Body of pancreas (tissue), 4 donors: ENCODE measurements at regions not wholly inside any gene's neighbourhood (a gene's known extent, or its start where the extent isn't known, plus 50 kb on each side); places are given as distances from the start of the nearest gene placed in this dataset.
"Not testable (repeated sequence)": the region's sequence is repeated elsewhere in the genome, so short reads cannot be mapped to it uniquely, and the experiment has no call there.

Source experiments
- ATAC-seq: fragments of 150-250 bp; one replicate; pipeline ENCODE4 v1.9.1; 2016
- DNase-seq, 4 donors: peaks; one replicate each; pipeline ENCODE4 v3.0.0-alpha.2; 2019
- H3K27ac ChIP-seq, 4 donors: fragments of 200-600 bp; sonication (generic); 1 replicate in 3 of 4; 2 replicates in 1 of 4; pipeline versions ENCODE4 v1.5.1 to v1.6.1; 2016 to 2019; ENCODE audit warnings: mild to moderate bottlenecking in 1 of 4, mixed read lengths in 1 of 4, moderate library complexity in 1 of 4
- H3K27me3 ChIP-seq, 2 donors: fragments of 200-600 bp; sonication (generic); one replicate each; pipeline ENCODE4 v1.6.0; 2016; ENCODE audit warnings: mild to moderate bottlenecking in 1 of 2
- H3K36me3 ChIP-seq, 2 donors: fragments of 200-600 bp; sonication (generic); replicated peaks in 1 of 2; 2 replicates each; pipeline ENCODE4 v1.5.1; 2016; ENCODE audit warnings: low read depth in 2 of 2; ENCODE audit not compliant: insufficient read depth in 1 of 2
- H3K4me1 ChIP-seq: fragments of 200-600 bp; sonication (generic); one replicate; pipeline ENCODE4 v1.6.0; 2016
- H3K4me3 ChIP-seq, 2 donors: fragments of 200-600 bp; sonication (generic); 1 replicate in 1 of 2; 2 replicates in 1 of 2; pipeline ENCODE4 v1.5.1; 2016 to 2019
- H3K9me3 ChIP-seq, 3 donors: fragments of 200-600 bp; sonication (generic); 1 replicate in 2 of 3; 2 replicates in 1 of 3; pipeline ENCODE4 v1.5.1; 2016
- CTCF ChIP-seq, 7 experiments: fragments of 450-650 bp in 4 of 7; fragments of 200-600 bp in 3 of 7; sonication (generic) in 3 of 7; IDR thresholded peaks; one replicate each; pipeline ENCODE4 v1.5.1; 2016 to 2019; ENCODE audit warnings: antibody characterized with exemption in 7 of 7
- POLR2A ChIP-seq, 3 donors: fragments of 450-650 bp; IDR thresholded peaks; one replicate each; pipeline ENCODE4 v1.6.1; 2016; ENCODE audit warnings: antibody characterized with exemption in 3 of 3, mild to moderate bottlenecking in 2 of 3
- WGBS, 2 donors: methylation state at CpG; one replicate each; pipeline ENCODE4 v1.1.5; 2017; 5-methylcytosine and 5-hydroxymethylcytosine counted together
- intact Hi-C: fragments of 100-400 bp; cut with DNase I; formaldehyde crosslinking; loops from one replicate; pipeline ENCODE4 v1.15.1; 2023

DNA sequence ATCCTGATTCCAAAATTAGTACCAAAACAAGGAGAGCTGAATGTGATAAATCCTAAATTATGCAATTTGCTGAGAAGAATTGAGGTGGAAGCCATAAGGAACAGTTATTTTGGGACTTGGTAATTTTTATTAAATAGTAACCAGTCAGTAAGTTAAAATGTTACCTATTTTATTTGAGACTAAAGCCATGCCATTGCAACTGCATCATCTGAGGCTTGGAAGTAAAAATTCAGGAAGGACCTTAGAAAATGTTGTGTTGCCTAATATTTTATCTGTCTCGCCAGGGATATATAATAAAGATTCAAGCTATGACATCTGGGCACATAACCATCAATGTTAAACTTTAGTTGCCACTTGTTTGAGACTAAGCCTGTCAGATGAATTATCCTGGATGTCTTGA is 341.3 kb upstream of the MAGEB16 start:
- DNase-seq = no peak
- no peak for TF ChIP-seq POLR2A (IDR thresholded peaks at IDR 0.05)
- TF ChIP-seq CTCF (IDR thresholded peaks at IDR 0.05) = no peak
- Histone ChIP-seq H3K27ac (no peak overlapping the region), H3K4me1 (peaks cover 9% of the 10 kb centered on the region), H3K36me3 (no peaks in the 10 kb centered on the region), H3K27me3 (no peaks in the 10 kb centered on the region), H3K9me3 (no peaks in the 10 kb centered on the region), H3K4me3 (no peak overlapping the region)
- intact Hi-C loops = no loop called here
- WGBS, 2 donors = 29 to 59% methylated on average over 1 of the region's 1 CpG
- no peak for ATAC-seq

DNA sequence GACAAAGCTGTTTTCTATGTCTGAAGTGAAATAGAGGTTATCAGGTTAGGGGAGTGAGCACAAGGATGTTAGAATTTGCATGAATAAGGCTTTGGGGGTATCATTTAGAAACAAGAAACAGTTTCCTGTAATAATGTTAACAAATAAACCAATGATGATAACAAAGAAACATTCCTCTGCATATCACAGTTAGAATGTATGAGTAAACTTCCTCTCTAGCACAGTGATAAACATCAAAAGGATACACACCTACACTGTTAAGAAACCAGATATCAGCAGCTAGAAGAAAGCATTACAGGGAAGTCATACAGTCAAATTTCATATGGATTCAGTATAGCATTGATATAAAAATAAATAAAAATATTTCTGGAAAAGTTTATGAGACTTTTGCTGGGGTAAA is 340.0 kb upstream of the MAGEB16 start:
- peaks cover 9% of the 10 kb centered on the region for H3K4me1 ChIP-seq
- no peak overlapping the region for H3K4me3 ChIP-seq
- TF ChIP-seq POLR2A (IDR thresholded peaks at IDR 0.05) (no peak), CTCF (IDR thresholded peaks at IDR 0.05) (no peak)
- no peak overlapping the region for H3K27ac ChIP-seq
- intact Hi-C loops = no loop called here
- DNase-seq (no peak), ATAC-seq (no peak)
- no peaks in the 10 kb centered on the region for H3K36me3 ChIP-seq
- no peaks in the 10 kb centered on the region for H3K27me3 ChIP-seq
- H3K9me3 ChIP-seq = no peaks in the 10 kb centered on the region

- Histone ChIP-seq H3K27me3 (no peaks in the 10 kb centered on the region), H3K4me3 (no peak overlapping the region), H3K4me1 (peaks cover 9% of the 10 kb centered on the region), H3K36me3 (no peaks in the 10 kb centered on the region), H3K27ac (peak overlapping the region in 1 of 4 donors; percentile 21), H3K9me3 (no peaks in the 10 kb centered on the region)
- TF ChIP-seq POLR2A (IDR thresholded peaks at IDR 0.05) = no peak
- TF ChIP-seq CTCF (IDR thresholded peaks at IDR 0.05) = no peak
- no peak for DNase-seq
- intact Hi-C loops = no loop called here
- no peak for ATAC-seq
- 40 to 60% methylated on average over 1 of the region's 1 CpG for WGBS, 2 donors
Measured at GRCh38 chrX:35461164-35461563, 337.0 kb upstream of the MAGEB16 start.

DNA sequence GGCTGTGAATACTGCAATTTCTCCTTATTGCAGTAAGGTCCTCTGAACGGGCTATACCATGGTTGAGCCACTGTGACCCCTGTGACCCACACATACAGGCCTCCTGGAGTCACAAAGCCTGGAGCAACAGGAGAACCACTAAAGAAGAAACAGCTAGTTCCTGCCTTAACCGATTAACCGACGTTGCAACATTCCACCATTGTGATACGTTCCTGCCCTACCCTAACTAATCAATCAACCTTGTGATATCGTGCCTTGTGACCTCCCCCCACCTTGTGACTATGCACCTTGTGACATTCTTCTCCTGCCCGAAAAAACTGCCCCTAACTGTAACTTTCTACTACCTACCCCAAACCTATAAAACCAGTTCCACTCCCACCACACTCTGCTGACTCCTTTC is 301.5 kb upstream of the MAGEB16 start:
- H3K4me3 ChIP-seq, intact Hi-C loops, H3K4me1 ChIP-seq, H3K36me3 ChIP-seq, DNase-seq, H3K9me3 ChIP-seq, H3K27ac ChIP-seq, H3K27me3 ChIP-seq, ATAC-seq: not testable (repeated sequence)
- WGBS, 2 donors = 78 to 82% methylated on average over 6 to 7 of the region's 7 CpGs

GRCh38 chrX:35497453-35497852 is 300.7 kb upstream of the MAGEB16 start:
- H3K9me3 ChIP-seq, H3K4me3 ChIP-seq, H3K4me1 ChIP-seq, DNase-seq, intact Hi-C loops, H3K27me3 ChIP-seq, H3K27ac ChIP-seq, ATAC-seq, H3K36me3 ChIP-seq: not testable (repeated sequence)
- WGBS, 2 donors = 84 to 87% methylated on average over 7 of the region's 7 CpGs

GRCh38 chrX:35499071-35499862 is 298.9 kb upstream of the MAGEB16 start:
- Histone ChIP-seq H3K36me3 (no peaks in the 10 kb centered on the region), H3K27me3 (no peaks in the 10 kb centered on the region), H3K9me3 (no peaks in the 10 kb centered on the region), H3K27ac (no peak overlapping the region), H3K4me3 (no peak overlapping the region), H3K4me1 (no peaks in the 10 kb centered on the region)
- ATAC-seq (no peak), DNase-seq (no peak)
- TF ChIP-seq CTCF (IDR thresholded peaks at IDR 0.05) = no peak
- TF ChIP-seq POLR2A (IDR thresholded peaks at IDR 0.05) = no peak
- intact Hi-C loops = no loop called here
- WGBS, 2 donors = 94 to 99% methylated on average over 7 to 12 of the region's 55 CpGs
